ENCODE measurements at regions not wholly inside any gene's neighbourhood (a gene's known extent, or its start where the extent isn't known, plus 50 kb on each side); places are given as distances from the start of the nearest gene placed in this dataset.

DNA sequence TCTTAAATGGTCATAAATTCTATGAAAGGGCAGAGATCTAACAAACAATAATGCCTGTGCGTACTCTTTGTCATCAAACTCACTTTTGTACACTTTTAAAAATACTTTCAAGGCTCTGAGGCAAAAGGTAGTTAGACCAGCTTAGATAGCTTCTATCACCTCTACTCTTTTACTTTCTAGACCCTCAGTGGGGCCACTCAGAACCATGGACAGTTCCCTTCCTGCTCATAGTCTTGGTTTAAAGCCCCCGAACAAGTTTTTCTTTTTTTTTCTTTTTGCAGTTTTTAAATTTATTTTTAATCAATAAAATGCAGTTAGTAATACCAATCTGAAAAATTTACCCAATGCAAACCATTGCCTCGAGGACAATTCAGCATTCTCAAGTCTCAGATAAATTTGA lies 460.5 kb upstream of the CNKSR2 start:
- DNase-seq (ENCODE audit: low read depth, low spot score) = no peak
- TF ChIP-seq, protein P1, sequence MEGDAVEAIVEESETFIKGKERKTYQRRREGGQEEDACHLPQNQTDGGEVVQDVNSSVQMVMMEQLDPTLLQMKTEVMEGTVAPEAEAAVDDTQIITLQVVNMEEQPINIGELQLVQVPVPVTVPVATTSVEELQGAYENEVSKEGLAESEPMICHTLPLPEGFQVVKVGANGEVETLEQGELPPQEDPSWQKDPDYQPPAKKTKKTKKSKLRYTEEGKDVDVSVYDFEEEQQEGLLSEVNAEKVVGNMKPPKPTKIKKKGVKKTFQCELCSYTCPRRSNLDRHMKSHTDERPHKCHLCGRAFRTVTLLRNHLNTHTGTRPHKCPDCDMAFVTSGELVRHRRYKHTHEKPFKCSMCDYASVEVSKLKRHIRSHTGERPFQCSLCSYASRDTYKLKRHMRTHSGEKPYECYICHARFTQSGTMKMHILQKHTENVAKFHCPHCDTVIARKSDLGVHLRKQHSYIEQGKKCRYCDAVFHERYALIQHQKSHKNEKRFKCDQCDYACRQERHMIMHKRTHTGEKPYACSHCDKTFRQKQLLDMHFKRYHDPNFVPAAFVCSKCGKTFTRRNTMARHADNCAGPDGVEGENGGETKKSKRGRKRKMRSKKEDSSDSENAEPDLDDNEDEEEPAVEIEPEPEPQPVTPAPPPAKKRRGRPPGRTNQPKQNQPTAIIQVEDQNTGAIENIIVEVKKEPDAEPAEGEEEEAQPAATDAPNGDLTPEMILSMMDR (IDR thresholded peaks at IDR 0.05; ENCODE audit: low read depth, low read length) = no peak
- in situ Hi-C loops (cut with HindIII; ENCODE audit: low sequenced_read_pairs) = no loop called here

GRCh38 chrX:20906571-20906970 lies 467.6 kb upstream of the CNKSR2 start:
- in situ Hi-C loops (cut with HindIII; ENCODE audit: low sequenced_read_pairs) = no loop called here
- no peak overlapping the region for H3K4me3 ChIP-seq (ENCODE audit: low read depth, low read length)
- no peak for DNase-seq (ENCODE audit: low read depth, low spot score)
- TF ChIP-seq, protein P1 (IDR thresholded peaks at IDR 0.05; ENCODE audit: low read depth, low read length) = no peak

More for the DNA sequence above, 460.5 kb upstream of the CNKSR2 start:
- H3K4me3 ChIP-seq (ENCODE audit: low read depth, low read length) = no peak overlapping the region

DNA sequence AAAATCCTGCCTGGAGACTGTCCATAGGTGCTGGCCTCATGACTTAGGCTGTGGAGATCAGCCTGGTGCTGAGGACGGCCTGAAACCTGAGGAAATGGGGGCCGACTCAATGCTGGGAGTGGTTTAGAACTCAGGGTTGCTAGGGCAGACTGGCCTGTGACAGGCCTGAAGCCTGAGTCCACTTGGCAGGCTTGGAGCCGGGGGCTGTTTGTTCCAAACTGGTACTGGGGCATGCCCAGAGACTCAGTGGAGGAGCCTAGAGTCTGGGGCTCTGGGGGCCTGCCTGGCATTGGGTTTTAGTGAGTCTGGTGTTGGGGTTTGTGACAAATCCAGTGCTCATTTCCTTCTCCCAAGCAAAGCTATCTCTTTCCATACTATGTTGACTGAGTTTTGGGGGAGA lies 489.7 kb upstream of the CNKSR2 start:
- no peak overlapping the region for H3K4me3 ChIP-seq (ENCODE audit: low read depth, low read length)
- DNase-seq (ENCODE audit: low read depth, low spot score) = no peak
- in situ Hi-C loops (cut with HindIII; ENCODE audit: low sequenced_read_pairs) = no loop called here
- TF ChIP-seq, protein P1 (IDR thresholded peaks at IDR 0.05; ENCODE audit: low read depth, low read length) = no peak

DNA sequence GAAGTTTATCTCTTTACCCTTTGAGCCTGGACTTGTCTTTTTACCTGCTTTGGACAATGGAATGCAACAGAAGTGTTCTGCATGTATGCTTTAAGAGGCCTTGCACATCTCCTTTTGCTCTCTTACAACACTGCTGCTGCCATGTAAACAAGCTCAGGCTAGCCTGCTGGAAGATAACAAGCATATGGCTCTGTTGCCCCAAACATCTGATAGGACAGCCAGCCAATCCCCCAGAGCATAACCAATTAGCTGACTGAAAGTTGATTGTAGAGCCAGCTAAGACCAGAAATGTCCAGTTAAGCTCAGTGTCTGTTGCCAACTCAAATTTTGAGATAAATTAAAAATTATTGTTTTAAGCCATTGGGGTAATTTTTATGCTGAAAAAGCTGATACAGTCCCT lies 510.6 kb upstream of the CNKSR2 start:
- TF ChIP-seq, protein P1 (IDR thresholded peaks at IDR 0.05; ENCODE audit: low read depth, low read length) = no peak
- in situ Hi-C loops (cut with HindIII; ENCODE audit: low sequenced_read_pairs) = no loop called here
- DNase-seq (ENCODE audit: low read depth, low spot score) = no peak
- no peak overlapping the region for H3K4me3 ChIP-seq (ENCODE audit: low read depth, low read length)

DNA sequence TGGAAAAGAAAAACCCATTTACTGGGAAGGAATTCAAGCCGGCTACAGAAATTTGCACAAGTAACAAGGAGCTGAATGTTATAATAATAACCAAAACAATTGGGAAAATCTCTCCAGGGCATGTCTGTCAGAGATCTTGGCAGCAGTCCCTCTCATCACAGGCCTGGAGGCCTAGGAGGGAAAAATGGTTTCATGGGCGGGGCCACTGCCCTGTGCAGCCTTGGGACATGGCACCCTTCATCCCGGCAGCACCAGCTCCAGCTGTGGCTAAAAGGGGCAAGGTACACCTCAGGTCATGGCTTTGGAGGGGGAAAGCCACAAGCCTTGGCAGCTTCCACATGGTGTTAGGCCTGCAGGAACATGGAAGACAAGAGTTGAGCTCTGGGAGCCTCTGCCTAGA lies 513.1 kb upstream of the CNKSR2 start:
- TF ChIP-seq, protein P1 (IDR thresholded peaks at IDR 0.05; ENCODE audit: low read depth, low read length) = no peak
- no peak for DNase-seq (ENCODE audit: low read depth, low spot score)
- in situ Hi-C loops (cut with HindIII; ENCODE audit: low sequenced_read_pairs) = no loop called here
- no peak overlapping the region for H3K4me3 ChIP-seq (ENCODE audit: low read depth, low read length)

- in situ Hi-C loops (cut with HindIII; ENCODE audit: low sequenced_read_pairs) = no loop called here
- H3K4me3 ChIP-seq (ENCODE audit: low read depth, low read length) = no peak overlapping the region
- TF ChIP-seq, protein P1 (IDR thresholded peaks at IDR 0.05; ENCODE audit: low read depth, low read length) = no peak
- no peak for DNase-seq (ENCODE audit: low read depth, low spot score)
Observed at GRCh38 chrX:20857746-20858145, 516.5 kb upstream of the CNKSR2 start.

GRCh38 chrX:20838477-20838876 lies 535.7 kb upstream of the CNKSR2 start:
- DNase-seq (ENCODE audit: low read depth, low spot score) = no peak
- in situ Hi-C loops (cut with HindIII; ENCODE audit: low sequenced_read_pairs) = no loop called here
- TF ChIP-seq, protein P1 (IDR thresholded peaks at IDR 0.05; ENCODE audit: low read depth, low read length) = no peak
- no peak overlapping the region for H3K4me3 ChIP-seq (ENCODE audit: low read depth, low read length)
